ENCODE measurements at regions not wholly inside any gene's neighbourhood (a gene's known extent, or its start where the extent isn't known, plus 50 kb on each side); places are given as distances from the start of the nearest gene placed in this dataset.

DNA sequence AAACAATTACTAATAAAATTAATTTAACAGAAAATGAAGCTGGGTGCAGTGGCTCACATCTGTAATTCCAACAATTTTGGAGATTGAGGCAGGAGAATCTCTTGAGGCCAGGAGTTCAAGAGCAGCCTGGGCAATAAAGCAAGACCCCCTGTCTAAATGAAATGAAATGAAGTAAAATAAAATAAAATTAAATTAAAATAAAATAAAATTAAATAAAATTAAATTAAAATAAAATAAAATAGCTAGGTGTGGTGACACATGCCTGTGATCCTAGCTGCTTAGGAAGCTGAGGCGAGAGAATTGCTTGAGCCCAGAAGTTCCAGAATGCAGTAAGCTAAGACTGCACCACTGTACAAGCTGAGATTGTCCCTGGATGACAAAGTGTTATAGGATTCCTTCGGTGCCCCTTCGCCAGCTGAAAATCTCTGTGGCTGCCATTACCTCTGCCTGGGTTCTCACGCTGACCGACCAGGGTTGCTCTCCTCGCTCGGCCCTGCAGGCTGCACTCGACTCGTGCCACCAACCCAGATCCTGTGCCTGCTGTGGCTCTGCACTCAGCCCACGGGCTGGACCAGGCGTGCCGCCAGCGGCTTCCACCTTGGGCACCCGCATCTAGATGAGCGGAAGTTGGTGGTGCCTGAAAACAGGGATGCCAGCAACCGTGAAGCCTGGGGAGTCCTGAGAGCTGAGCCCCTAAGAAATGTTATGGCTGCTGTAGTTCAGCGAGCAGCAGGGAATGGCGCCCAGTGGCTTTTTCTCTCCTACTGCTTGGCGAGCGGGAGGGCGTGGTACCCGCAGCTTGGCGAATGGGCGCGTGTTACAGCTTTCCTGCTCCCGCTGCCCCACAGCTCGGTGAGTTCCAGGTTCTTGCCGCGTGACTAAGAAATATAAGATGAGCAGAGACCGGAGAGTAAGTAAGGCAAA, 539.2 kb upstream of the PCDH9 start (continued):
- TF ChIP-seq ATF2 (tag by site-specific recombination; IDR thresholded peaks at IDR 0.05; ENCODE audit: low read depth) (no peak), ZNF549 (tag by site-specific recombination; IDR thresholded peaks at IDR 0.05) (no peak), ZNF362 (tag by site-specific recombination; IDR thresholded peaks at IDR 0.05) (no peak), PRDM2 (tag by site-specific recombination; IDR thresholded peaks at IDR 0.05; ENCODE audit: borderline replicate concordance) (no peak)

- H3K36me3 ChIP-seq (ENCODE audit: control insufficient read depth in 2 of 2, insufficient read depth in 1 of 2, low read length in 2 of 2): no peaks in the 10 kb centered on the region
- ChIA-PET CTCF (no interaction called here), POLR2A (no interaction called here)
- H3K9me3 ChIP-seq (ENCODE audit: control insufficient read depth, insufficient read depth, low read depth, low read length): no peaks in the 10 kb centered on the region
- H3K27ac ChIP-seq (ENCODE audit: extremely low read depth, low read depth, low read length): no peak overlapping the region
- no peaks in the 10 kb centered on the region for H3K4me1 ChIP-seq (ENCODE audit: control insufficient read depth, insufficient read depth, low read length)
- TF ChIP-seq ELK4 (IDR thresholded peaks at IDR 0.05; ENCODE audit: borderline replicate concordance, low read depth, low read length): 0 out of 2 replicates have a peak, but pooled peaks have one; percentile 43
- no peak for TF ChIP-seq ZNF423 (tag by site-specific recombination; IDR thresholded peaks at IDR 0.05)
- TF ChIP-seq ZNF114 (tag by site-specific recombination; IDR thresholded peaks at IDR 0.05): no peak
- no peak for TF ChIP-seq ZNF211 (tag by site-specific recombination; IDR thresholded peaks at IDR 0.05; ENCODE audit: low read depth)
- H3K4me3 ChIP-seq (ENCODE audit: low read depth, low read length): no peak overlapping the region
Measured at GRCh38 chr13:67763984-67764383, 533.8 kb upstream of the PCDH9 start.

DNA sequence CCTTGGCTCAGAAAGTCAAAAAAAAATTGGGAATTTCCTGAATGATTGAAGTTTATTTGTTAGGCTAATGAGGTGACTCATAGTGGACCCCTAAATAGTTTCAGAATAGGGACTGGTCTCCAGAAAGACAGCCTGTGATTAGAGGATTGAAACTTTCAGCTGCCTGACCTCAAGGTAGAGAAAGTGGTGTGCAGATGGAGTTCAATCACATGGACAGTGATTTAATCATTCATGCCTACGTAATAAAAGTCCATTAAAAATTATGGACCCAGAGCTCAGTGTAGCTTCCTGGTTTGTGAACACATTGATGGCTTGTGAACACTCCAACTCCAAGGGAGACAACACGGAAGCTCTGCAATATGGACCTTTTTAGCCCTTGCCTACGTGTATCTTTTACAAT, 533.2 kb upstream of the PCDH9 start:
- ChIA-PET CTCF (no interaction called here), POLR2A (no interaction called here)
- Histone ChIP-seq H3K4me3 (ENCODE audit: low read depth, low read length) (no peak overlapping the region), H3K36me3 (ENCODE audit: control insufficient read depth in 2 of 2, insufficient read depth in 1 of 2, low read length in 2 of 2) (no peaks in the 10 kb centered on the region), H3K9me3 (ENCODE audit: control insufficient read depth, insufficient read depth, low read depth, low read length) (no peaks in the 10 kb centered on the region), H3K4me1 (ENCODE audit: control insufficient read depth, insufficient read depth, low read length) (no peaks in the 10 kb centered on the region), H3K27ac (ENCODE audit: extremely low read depth, low read depth, low read length) (no peak overlapping the region)
- no peak for TF ChIP-seq SP2 (tag by site-specific recombination; IDR thresholded peaks at IDR 0.05)
- TF ChIP-seq ZNF433 (tag by site-specific recombination; IDR thresholded peaks at IDR 0.05; ENCODE audit: low read depth): no peak
- TF ChIP-seq ZNF776 (tag by site-specific recombination; IDR thresholded peaks at IDR 0.05; ENCODE audit: borderline replicate concordance): no peak
- TF ChIP-seq ATF2 (tag by site-specific recombination; IDR thresholded peaks at IDR 0.05; ENCODE audit: low read depth): no peak
- TF ChIP-seq ZNF791 (tag by site-specific recombination; IDR thresholded peaks at IDR 0.05): no peak
- no peak for TF ChIP-seq ZNF518A (tag by site-specific recombination; conservative IDR thresholded peaks at IDR 0.05; ENCODE audit: low read depth)
- no peak for TF ChIP-seq TRIM28 (IDR thresholded peaks at IDR 0.05; ENCODE audit: borderline replicate concordance, low read length)
